Lower lobe of right lung (tissue), 2 donors: ENCODE measurements at regions not wholly inside any gene's neighbourhood (a gene's known extent, or its start where the extent isn't known, plus 50 kb on each side); places are given as distances from the start of the nearest gene placed in this dataset.

Source experiments
- ATAC-seq, 2 donors: fragments of 200-7000 bp; cut with Tn5 transposase; one replicate each; pipeline ENCODE4 v1.9.1; 2020 to 2022; ENCODE audit warnings: mild to moderate bottlenecking in 2 of 2, moderate library complexity in 2 of 2
- DNase-seq: peaks from one replicate; pipeline ENCODE4 v3.0.0-alpha.2; 2020
- H3K27ac ChIP-seq: fragments of 200-600 bp; one replicate; pipeline ENCODE4 v1.8.0; 2022
- H3K27me3 ChIP-seq: fragments of 200-600 bp; one replicate; pipeline ENCODE4 v1.8.0; 2022; ENCODE audit warnings: low read depth
- H3K36me3 ChIP-seq: fragments of 200-600 bp; one replicate; pipeline ENCODE4 v1.8.0; 2022; ENCODE audit warnings: mild to moderate bottlenecking
- H3K4me1 ChIP-seq: fragments of 200-600 bp; one replicate; pipeline ENCODE4 v1.8.0; 2022
- H3K4me3 ChIP-seq: fragments of 200-600 bp; one replicate; pipeline ENCODE4 v1.8.0; 2022; ENCODE audit warnings: mild to moderate bottlenecking
- H3K9me3 ChIP-seq: fragments of 200-600 bp; one replicate; pipeline ENCODE4 v1.8.0; 2022
- intact Hi-C: fragments of 100-400 bp; cut with DNase I; formaldehyde crosslinking; loops from one replicate; pipeline ENCODE4 v1.11.0; 2022
- TF ChIP-seq, protein P1 (sequence below): fragments of 200-600 bp; IDR thresholded peaks from one replicate; pipeline ENCODE4 v1.8.0; 2022; ENCODE audit warnings: antibody characterized with exemption, mild to moderate bottlenecking
- donor health status: DM: no; HTN: yes; CAD: no; lungs with severe emphysema.

DNA sequence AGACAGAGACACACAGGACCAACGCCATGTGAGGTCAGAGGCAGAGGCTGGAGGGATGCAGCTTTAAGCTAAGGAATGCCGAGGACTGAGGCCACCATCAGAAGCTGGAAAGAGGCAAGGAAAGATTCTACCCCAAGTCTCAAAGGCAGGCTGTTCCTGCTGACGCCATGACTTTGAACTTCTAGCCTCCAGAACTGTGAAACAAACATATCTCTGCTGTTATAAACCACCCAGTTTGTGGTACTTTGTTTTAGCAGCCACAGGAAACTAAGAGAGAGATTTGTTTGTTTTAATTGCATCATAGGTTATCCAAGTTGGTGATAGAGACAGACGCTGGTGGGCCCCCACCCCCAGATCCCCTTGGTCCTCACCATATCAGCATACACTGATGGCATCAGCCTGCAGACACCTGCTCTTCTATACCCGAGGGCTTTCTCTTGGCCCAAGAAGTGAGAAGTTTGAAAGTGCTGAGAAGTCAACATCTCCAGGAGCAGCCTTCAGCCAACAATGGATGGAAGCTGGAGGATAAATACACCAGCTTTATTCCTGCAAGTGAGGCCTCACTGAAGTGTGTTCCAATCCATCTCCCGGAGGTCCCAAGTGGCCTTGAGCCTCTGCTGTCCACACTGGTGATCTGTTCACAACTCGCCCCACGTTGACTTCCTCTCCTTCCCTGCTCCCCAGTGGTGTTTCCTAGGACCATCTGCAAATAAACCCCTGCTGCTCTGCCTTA, 154.7 kb downstream of the BTBD3 start:
- H3K27ac ChIP-seq: no peak overlapping the region
- intact Hi-C loops: no loop called here
- H3K9me3 ChIP-seq: no peaks in the 10 kb centered on the region
- H3K36me3 ChIP-seq: no peaks in the 10 kb centered on the region
- no peak overlapping the region for H3K4me3 ChIP-seq
- no peak for DNase-seq
- TF ChIP-seq, protein P1, sequence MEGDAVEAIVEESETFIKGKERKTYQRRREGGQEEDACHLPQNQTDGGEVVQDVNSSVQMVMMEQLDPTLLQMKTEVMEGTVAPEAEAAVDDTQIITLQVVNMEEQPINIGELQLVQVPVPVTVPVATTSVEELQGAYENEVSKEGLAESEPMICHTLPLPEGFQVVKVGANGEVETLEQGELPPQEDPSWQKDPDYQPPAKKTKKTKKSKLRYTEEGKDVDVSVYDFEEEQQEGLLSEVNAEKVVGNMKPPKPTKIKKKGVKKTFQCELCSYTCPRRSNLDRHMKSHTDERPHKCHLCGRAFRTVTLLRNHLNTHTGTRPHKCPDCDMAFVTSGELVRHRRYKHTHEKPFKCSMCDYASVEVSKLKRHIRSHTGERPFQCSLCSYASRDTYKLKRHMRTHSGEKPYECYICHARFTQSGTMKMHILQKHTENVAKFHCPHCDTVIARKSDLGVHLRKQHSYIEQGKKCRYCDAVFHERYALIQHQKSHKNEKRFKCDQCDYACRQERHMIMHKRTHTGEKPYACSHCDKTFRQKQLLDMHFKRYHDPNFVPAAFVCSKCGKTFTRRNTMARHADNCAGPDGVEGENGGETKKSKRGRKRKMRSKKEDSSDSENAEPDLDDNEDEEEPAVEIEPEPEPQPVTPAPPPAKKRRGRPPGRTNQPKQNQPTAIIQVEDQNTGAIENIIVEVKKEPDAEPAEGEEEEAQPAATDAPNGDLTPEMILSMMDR: no peak
- no peaks in the 10 kb centered on the region for H3K27me3 ChIP-seq
- H3K4me1 ChIP-seq: no peaks in the 10 kb centered on the region
- ATAC-seq: no peak

DNA sequence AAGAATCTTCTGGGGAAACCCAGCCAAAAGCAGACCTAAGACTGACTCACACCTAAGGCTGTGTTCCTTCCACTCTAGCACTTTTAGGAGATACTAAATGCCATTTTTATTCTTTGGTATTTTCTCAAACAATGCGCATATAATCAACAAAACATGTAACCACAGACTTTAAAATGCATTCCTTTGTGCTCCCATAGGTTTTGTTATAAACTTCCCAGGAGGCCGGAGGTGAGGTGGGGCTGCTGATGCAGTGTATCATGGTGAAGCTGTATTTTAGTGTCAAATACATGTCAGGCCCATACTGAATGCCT, 155.2 kb downstream of the BTBD3 start:
- ATAC-seq (no peak), DNase-seq (no peak)
- H3K9me3 ChIP-seq: no peaks in the 10 kb centered on the region
- H3K27me3 ChIP-seq: no peaks in the 10 kb centered on the region
- TF ChIP-seq, protein P1: no peak
- no peaks in the 10 kb centered on the region for H3K36me3 ChIP-seq
- intact Hi-C loops: no loop called here
- H3K27ac ChIP-seq: no peak overlapping the region
- H3K4me1 ChIP-seq: no peaks in the 10 kb centered on the region
- H3K4me3 ChIP-seq: no peak overlapping the region

DNA sequence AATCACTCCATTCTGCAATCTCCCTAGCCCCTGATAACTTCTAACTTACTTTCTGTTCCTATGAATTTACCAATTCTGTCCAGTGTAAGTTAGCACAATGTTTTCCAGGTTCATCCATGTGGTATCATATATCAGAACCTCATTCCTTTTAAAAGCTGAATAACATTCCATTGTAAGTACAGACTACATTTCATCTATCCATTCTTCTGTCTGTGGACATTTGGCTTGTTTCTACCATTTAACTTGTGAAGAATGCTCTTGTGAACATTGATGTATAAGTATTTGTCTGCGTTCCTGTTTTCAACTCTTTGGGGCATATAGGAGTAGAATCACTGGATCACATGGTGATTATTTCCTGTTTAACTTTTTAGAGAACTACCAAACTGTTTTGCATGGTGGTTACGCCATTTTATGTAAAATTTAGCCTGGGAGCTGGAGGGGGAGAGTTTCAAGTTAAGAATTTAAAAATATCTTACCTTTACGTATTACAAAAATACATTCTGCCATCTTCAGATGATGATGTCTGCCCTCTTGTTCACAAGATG, 156.5 kb downstream of the BTBD3 start:
- TF ChIP-seq, protein P1: no peak
- no peak overlapping the region for H3K27ac ChIP-seq
- intact Hi-C loops: no loop called here
- no peaks in the 10 kb centered on the region for H3K4me1 ChIP-seq
- no peak overlapping the region for H3K4me3 ChIP-seq
- DNase-seq (no peak), ATAC-seq (no peak)
- H3K27me3 ChIP-seq: no peaks in the 10 kb centered on the region
- H3K9me3 ChIP-seq: no peaks in the 10 kb centered on the region
- no peaks in the 10 kb centered on the region for H3K36me3 ChIP-seq

DNA sequence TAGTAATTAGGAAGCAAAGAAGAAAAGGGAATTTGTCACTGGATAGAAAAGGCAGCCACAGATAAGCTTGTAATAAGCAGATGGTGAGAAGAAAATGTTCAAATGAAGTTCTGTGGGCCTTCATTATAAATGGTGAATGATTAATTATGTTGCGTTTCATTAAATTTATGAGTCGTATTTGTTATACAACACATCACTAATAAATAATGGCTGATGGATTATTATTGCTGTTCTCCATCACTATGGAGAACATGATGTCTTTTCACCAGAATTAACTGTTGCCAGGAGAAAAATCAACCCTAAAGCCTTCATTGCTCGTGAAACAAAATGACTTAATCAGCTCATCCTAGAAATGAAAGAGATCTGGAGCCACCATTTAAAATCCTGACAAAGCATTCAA, 158.5 kb downstream of the BTBD3 start:
- TF ChIP-seq, protein P1: no peak
- intact Hi-C loops: no loop called here

DNA sequence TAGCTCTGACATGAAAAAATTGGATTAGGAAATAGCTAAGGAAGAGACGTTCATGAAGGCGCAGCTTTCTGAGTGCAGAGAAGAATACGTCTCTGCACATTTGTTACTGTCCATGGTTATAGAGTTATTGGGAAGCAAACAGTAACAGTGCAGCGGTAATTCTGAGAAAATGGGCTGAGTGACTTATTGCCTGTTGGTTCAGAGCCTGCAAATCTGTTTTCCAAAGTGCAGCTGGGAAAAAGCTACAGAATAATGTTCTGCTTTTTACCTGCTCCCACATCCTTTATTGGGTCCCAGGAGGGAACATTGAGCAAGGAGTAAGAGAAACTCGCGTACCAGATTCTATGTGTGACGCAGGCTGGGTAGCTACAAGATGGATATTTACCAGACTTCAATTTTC, 160.2 kb downstream of the BTBD3 start:
- Histone ChIP-seq H3K4me3 (no peak overlapping the region), H3K36me3 (no peaks in the 10 kb centered on the region), H3K4me1 (no peaks in the 10 kb centered on the region), H3K27me3 (no peaks in the 10 kb centered on the region), H3K9me3 (no peaks in the 10 kb centered on the region), H3K27ac (no peak overlapping the region)
- TF ChIP-seq, protein P1: no peak
- ATAC-seq: no peak
- intact Hi-C loops: no loop called here
- no peak for DNase-seq

More for the DNA sequence above, 158.5 kb downstream of the BTBD3 start:
- Histone ChIP-seq H3K4me1 (no peaks in the 10 kb centered on the region), H3K4me3 (no peak overlapping the region), H3K27me3 (no peaks in the 10 kb centered on the region), H3K36me3 (no peaks in the 10 kb centered on the region), H3K9me3 (no peaks in the 10 kb centered on the region), H3K27ac (no peak overlapping the region)
- DNase-seq (no peak), ATAC-seq (no peak)
